HG03064 (cell line): ENCODE measurements at regions not wholly inside any gene's neighbourhood (a gene's known extent, or its start where the extent isn't known, plus 50 kb on each side); places are given as distances from the start of the nearest gene placed in this dataset.

Experiments
- ATAC-seq: cut with Tn5 transposase; IDR thresholded peaks from one replicate; pipeline ENCODE4 v1.9.1; 2021; ENCODE audit warnings: low read depth; ENCODE audit not compliant: unreplicated experiment

DNA sequence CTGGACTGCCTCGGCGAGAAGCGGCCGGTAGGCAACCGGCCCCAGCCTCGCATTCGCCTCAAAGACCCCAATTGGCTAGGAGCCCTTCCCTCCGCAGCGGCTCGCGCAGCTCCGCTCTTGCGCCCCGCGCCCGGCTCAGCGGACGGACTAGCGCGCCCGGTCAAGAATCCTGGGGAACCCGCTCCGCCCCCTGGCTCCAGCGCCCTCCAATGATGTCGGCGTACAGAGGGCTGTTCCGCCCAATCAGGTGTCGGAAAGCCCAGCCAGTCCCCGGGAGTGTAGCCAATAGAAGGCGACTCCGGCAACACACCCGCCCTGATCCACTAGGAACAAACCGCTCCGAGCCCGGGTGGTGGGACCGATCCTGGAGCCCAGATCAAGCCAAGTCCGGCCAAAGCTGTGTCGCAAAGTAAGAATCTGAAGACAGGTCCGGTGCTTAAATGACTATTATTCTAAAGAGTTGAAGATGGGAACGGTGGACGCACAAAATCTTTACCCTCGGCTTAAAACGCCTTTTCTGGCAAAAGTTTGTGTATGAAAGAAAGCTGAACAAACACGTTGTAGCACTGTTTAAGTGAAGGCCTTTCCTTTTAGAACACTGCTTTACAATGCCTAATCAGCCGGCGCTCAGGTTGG is 132.2 kb downstream of the OGFRL1 start:
- ATAC-seq, result peak; percentile 94

DNA sequence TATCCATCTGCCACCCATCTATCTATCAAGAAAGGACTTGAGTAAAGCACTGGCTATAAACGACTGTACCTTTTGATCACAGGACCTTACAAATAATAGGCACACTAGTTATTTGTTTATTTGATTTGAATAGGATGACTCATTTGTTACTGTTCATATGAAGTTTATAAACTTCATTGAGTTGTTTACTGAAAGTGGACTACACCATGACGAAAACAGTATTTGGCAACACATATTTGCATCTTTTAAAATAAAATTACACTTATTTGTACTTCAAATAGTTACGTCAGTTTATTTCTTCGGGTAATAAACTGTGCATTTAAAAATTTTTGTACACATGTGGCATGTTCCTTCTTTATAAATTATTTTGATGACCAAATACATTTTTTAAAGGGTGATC is 133.0 kb downstream of the OGFRL1 start:
- ATAC-seq, result no peak

DNA sequence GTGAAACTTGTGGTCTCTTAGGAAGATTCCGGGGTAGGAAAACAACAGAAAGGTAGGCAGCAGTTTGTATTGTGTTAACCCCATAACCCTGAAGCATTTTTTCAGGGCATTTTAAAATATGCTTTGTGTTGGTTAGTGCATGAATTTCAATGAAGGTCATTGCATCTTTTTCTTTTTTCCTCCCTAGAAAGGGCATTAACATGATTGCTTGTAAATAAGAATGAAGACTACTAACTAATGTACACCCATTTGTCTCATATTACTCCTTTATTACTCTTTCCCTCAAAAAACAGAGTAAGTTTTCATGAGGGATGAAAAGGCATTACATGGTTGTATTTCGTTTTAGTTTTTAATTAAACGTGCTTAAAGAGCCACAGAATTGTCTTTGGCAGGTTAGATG is 141.4 kb downstream of the OGFRL1 start:
- no peak for ATAC-seq

DNA sequence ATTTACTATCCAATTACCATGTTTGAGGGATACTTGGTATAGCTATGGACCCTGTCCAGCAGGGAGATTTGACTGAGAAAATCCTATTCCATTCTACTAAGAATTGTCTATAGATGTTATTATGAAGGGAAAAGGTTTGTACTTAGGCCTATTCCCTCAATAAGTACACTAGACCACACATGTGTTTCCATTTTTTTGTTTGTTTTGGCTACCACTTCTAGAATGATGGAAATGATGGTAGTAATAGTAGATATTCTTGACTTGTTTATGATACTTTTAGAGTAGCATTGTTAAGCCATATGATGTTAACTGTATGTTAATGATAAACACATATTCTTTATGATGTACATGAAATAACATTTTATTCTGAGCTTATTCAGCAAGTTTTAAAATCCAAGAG is 144.8 kb downstream of the OGFRL1 start:
- ATAC-seq, result no peak

DNA sequence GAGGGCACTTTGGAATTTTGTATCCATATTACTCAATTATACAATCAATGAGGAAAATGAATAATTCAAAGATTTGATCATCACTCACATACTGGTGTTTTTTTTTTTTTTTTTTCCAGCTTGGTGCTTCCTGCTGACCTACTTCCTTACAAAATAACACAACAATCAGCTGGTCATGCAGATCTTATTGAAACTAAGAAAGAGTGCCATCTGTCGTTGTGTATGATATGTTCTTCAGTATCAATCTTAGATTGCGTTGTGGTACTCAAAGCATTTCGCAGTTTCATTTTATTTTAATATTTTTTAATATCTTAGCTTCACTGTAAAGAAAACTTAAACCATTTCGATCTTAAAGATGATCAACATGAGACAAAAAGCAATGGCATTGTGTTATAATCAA is 155.6 kb downstream of the OGFRL1 start:
- ATAC-seq, result no peak

DNA sequence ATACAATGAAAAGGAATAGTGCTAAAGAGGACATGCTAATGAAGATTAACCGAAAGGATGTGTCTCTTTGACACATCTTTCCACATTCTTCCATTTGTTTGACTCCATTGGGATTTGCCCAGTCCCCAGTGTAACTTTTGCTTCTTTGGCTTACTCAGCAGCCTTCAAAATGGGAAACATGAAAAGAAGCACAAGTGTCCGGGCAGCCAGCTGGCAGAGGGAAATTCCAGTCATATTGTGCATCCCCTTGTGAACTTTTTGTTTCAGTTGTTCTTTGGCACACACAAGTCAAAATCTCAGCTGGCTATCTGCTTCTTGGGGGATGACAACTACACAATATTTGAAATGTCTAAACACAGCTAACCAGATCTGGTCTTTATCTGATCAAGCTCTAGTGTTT is 157.4 kb downstream of the OGFRL1 start:
- peak; percentile 44 for ATAC-seq

DNA sequence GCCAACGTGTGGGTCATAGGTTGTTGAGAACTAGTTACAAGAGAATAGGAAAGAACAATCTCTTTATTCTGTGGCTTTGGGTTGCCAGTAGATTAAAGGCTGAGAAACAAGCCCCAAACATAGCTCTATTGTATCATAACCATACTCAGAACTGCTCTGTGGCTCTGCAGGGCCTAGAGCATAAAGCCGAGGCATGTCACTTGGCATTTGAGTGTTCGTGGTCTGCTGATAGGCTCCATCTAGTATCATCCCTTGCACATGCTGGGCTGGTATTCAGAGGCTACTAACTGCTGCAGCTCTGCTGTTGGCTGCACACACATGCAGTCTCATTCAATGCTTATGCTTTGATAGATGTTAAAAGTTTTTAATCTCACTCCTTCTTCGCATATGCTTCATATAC is 157.9 kb downstream of the OGFRL1 start:
- ATAC-seq, result peak; percentile 68

DNA sequence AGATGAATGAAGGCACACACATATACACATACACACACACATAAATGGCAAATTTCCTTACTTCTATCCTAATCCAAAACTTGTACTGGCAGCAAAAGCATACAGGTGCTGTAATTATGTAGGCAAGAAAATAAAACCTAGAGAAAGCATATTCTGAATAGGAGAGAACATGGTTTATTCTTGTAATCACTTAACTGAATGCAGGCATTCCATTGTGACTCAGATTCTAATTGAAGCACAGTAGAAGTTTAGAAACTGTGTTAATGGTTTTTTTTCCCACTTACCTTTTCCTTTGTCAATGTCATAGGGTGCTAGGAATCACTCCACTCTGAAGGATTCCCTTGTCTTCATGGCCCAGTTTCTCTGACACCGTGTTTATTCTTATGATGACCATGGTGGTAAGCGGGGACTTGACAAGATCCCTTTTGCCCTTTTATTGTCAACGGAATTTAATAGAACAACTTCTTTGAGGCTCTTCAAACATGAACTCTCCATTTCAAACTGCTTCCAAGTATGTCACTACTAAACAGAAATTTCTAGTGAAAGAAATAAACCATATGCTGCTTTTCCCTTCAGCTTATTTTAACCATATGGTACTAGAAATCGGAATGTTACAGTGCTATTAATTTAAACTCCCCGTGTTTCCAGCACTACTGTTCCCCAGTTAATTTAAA is 164.2 kb downstream of the OGFRL1 start:
- ATAC-seq, result no peak

DNA sequence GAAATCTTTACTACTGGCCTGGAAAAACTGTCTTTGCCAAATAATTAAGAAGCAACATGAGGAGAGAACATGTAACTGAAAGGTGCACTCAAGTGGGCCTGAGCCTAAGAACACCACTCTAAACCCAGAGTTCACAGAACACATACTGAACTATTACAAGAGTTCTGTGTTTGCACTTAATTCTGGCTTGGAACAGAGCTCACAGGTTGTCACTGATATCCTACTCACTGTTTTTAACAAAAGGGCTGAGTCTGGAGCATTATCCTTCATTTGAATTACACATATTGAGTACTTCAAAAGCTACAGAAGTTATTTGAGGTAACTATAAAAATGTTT is 164.7 kb downstream of the OGFRL1 start:
- ATAC-seq, result no peak

DNA sequence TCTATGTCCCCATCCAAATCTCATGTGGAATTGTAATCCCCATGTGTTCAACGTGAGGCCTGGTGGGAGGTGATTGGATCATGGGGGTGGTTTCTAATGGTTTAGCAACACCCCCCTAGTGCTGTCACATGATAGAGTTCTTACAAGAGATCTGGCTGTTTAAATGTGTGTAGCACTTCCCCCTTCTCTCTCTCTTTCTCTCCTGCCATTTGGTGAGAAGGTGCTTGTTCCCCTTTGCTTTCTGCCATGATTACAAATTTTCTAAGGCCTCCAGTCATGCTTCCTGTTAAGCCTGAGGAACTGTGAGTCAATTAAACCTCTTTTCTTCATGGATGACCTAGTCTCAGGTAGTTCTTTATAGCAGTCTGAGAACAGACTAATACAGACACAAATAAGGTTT is 165.4 kb downstream of the OGFRL1 start:
- ATAC-seq, result no peak

DNA sequence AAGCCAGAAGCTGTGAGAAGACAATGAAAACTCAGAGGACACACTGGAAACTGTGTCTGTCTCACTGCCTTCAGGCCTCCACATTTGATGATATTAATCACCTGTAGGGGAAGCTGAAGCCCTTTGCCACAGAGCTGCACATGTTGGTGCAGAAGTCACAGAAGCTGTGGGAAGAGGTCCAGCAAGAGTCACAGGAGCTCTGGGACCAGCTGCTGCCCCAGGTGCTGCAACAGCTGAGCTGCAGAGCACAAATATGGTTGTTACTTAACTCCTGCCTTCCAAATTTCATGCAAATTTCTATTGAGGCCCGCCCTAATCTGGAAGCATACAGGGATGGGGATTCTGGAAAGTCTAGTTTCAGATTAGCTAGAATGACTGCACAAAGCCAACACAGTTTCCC is 169.3 kb downstream of the OGFRL1 start:
- no peak for ATAC-seq

DNA sequence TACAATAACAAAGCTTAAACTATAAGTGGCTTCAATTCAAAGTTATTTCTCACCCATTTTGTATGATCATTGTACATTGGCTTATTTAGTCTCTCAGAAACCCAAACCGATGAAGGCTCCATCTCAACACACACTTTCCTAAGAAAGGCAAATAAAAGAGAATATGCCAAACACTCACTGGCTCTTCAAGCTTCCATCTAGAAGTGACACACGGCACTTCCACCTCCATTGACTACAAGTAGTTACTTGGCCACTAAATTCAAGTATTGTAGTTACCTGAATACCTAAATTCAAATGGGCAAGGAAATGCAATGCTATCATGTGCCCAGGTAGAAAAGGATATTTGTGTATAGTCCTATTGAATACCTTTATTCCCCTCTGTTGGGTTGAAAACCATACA is 170.6 kb downstream of the OGFRL1 start:
- no peak for ATAC-seq

DNA sequence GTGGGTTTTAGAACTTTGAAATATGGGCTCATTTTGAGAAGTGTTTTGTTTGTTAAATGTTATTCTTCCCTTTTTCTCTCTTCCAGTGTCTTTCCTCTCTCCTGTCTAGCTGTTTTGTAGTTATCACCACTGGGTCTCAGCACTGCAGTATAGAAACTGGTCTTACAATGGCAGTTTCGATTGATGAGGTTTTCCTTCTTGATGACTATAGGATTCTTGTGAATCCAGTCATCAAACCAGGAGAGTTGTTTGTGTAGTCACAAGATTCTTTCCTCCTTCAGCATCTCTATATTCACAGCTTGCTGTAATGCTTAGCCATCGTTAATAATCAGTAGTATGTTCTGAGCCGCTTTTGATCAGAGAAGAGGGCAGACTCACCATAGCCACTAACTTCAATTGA is 172.3 kb downstream of the OGFRL1 start:
- no peak for ATAC-seq

DNA sequence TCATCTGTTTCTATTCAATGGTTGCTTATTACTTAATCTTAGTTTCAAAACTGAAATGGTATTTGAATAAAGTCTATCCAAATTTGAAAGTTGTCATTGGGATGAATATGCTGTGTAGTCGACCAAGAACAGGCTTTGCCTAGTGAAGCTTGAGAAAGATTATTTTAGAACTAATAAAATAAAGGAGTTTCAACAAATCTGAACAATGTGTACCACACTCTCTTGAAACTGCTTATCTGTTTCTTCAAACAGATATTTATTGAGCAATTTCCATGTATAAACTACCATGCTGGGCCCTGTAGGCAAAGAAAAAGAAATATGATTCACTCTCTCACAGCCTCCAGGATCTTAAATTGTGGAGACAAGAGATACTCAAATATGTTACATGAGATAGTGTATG is 174.4 kb downstream of the OGFRL1 start:
- no peak for ATAC-seq

DNA sequence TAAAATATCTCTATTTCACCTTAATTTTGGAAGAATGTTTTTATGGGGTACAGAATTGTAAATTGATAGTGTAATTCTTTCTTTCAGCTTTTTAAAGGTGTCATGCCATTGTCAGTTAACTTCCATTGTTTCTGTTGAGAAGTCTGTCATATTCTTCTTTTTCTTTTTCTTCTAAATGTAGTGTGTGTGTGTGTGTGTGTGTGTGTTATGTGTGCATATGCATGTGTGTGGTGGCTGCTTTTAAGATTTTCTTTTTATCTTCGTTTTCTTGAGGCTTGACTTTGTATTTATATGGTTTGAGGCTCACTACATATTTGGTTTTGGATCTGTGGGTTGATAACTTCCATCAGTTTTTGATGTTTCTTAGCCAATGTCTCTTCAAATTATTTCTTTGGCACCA is 176.5 kb downstream of the OGFRL1 start:
- no peak for ATAC-seq

DNA sequence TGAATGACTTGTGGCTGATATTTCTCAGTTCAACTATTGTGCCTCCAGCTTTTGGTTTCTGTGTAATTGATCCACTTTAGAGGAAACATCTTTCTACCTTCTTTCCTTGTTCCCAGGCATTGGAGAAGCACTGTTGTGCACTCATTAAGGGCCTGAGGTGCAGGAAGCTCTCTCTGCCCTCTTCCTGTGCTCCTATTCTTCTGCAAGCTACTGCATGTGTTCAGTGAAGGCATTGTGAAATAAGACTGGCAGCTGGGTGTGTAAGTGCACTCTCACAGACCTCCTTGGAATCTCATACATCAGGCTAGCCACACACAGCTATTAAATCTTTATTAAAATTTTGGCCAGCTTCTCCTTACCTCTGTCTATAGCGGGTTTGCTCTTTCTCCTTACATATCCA is 177.8 kb downstream of the OGFRL1 start:
- no peak for ATAC-seq

DNA sequence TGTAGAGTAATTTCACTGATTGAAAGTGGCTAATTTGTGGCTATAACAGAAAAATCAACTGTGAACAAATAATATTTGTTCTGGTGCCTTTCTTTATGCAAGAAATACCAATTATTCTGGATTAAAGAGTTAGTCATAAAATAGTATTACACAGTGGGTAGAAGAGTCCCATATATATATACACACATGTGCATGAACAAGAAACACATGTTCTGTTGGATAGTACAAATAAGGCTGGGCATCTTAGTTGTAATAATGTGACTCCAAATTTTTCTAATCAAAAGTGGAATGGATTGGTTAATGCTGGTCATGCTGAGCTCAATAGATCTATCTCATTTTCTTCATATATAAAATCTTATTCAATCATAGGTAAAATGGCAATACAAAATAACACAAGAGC is 179.4 kb downstream of the OGFRL1 start:
- no peak for ATAC-seq

DNA sequence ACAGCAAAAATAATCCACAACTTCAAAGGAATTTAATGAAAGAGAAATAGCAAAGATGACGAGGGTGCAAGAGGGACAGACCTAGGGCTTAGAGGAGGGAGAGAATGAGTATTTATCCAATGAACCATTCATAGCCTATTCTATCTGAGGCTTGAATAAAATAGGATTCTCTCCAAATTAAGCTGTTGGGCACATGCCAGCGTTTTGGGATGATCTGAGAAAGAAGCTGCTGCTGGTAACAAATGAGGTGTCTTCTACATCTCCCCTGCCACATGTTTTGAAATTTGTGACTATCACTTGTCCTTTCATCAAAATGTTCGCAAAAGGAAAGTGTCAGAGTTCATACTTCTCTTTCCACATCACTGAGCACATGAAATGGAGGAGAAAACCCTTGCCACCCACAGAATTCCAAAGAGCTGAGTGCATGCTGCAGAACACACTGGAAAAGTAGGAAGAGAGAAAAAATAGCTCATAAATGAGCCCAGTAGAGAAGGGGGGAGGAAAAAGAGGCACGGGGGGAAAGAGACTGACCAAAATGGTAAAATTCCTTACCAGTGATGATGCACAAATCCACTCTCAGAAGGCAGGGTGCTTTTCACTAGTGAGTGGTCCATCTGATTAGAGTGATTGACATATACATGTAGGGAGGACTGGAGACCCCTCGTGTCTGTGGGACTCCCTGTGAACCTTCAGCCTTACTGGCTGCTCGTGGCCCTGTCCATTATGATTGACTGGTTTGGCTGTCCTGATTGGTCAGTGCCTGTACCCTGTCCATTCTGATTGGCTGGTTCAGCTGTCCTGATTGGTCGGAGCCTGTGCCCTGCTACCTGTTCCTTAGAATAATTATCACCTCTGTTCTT is 180.5 kb downstream of the OGFRL1 start:
- ATAC-seq, result no peak

DNA sequence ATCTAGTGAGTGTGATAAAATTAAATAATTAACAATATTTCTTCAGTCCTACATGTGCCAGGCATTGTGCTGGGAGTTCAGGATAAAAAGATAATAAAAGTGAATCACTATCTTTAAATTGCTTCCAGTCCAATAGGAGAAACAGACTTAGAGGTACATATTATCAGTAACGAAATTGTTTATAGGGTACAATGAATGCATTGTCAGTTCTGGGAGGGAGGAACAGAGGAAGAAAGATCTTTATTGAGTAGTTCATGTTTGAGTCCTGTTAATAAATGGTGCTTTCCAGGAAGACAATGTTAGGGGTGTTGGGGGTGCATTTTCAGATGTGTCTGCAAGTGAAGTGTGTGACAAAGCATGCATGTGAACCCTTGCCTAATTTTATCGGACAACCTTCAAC is 183.1 kb downstream of the OGFRL1 start:
- ATAC-seq, result no peak

DNA sequence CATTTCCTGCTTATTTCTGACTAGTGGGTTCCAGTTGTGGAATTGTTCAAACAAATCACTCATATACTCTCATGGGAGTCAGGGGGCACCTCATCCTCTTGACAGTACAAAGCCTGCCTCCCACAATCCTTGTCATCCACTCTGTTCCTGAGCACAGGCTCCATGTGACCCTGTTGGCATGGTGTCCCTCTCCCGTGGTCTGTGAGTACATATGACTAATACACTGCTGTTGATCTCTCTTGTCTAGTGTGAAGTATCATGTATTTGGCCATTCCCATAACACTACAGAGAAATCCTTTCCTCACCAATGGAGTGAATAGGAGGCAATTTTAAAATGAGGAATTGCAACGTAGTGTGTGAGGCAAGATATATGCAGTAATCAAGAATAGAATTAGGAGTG is 185.3 kb downstream of the OGFRL1 start:
- ATAC-seq, result no peak

DNA sequence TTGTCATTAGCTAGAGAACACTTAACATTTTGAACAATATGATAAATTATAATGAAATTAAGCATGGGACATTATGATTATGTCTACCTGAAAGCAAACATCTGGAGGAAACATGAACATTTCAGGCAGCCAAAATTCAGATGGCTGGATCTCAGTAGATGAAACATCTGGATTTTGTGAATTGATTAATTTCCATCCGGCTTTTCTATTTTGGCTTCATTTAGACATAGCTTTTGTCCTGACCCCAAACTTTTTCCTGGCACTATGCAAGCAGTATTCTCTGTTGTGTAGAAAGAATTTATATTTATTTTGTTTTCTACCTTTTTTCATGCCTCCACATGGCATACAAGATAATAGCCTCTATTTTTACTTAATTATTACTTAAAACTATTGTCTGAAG is 186.3 kb downstream of the OGFRL1 start:
- ATAC-seq, result no peak

DNA sequence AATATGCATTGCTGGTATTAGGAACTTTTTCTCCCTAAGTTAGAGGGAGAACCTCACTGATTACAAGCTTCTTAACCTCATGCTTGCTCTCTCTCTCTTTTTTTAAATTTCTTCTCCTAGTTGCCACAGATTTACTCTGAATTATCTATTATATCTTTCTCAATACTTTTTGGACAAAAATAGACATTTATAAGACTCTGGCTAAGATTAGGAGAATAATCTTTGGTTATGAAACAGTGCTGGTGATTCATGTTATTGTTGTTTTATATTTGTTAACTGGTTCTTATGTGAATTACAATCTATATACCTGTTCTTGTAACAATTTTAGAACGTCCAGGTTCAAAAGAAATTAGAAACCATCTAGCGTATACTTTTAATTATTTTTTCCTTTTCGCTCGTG is 187.8 kb downstream of the OGFRL1 start:
- no peak for ATAC-seq
